Activated T-cell treated with anti-CD3 and anti-CD28 coated beads for 4 hours (primary cell): ENCODE measurements at regions not wholly inside any gene's neighbourhood (a gene's known extent, or its start where the extent isn't known, plus 50 kb on each side); places are given as distances from the start of the nearest gene placed in this dataset.
"Not testable (repeated sequence)": the region's sequence is repeated elsewhere in the genome, so short reads cannot be mapped to it uniquely, and the experiment has no call there.

Experiments used
- DNase-seq: peaks from one replicate; pipeline ENCODE4 v3.0.0-alpha.2; 2020

GRCh38 chr10:4434105-4434504 is 391.9 kb upstream of the AKR1E2 start:
- DNase-seq, result no peak

- DNase-seq, result no peak
These were observed 394.7 kb upstream of the AKR1E2 start for GRCh38 chr10:4431114-4431863.

DNA sequence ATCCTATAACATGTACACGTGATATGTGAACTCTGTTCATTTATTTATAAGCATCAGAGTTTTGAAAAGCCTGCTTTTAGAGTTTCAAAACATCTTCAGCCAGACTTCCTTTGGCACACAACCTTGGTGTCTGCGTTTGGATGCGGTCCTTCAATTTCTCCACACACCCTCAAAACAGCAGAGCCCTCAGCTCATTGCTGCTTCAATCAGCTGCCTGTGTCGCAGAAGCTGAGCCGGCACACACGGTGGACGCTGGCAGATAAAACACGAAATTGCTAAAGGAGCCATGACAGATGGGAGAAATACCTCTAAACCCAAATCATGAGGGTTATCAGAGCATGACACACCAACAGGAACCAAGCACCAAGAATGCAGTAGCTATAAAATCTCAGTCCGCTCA is 396.4 kb upstream of the AKR1E2 start:
- no peak for DNase-seq

DNA sequence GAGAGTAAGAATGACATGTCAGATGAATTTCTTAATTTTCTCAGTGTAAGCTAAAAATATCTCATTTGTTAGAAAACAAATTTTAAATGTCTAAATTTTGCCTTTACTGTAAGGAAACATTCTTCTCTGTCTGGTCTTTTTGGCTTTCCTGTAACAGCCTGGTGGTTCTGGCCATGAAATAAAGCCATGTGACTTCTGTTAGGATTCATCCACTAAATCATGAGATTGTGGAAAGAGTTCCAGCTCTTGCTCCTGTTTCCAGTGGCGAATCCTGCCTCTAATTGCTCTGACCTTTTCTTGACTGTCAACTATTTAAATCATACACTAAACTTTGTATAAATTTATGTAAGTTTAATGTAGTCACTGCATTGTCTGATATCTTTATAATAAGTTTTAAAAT is 398.5 kb upstream of the AKR1E2 start:
- no peak for DNase-seq

- no peak for DNase-seq
These were observed 399.1 kb upstream of the AKR1E2 start for GRCh38 chr10:4426866-4427265.

GRCh38 chr10:4409319-4409718 is 416.7 kb upstream of the AKR1E2 start:
- no peak for DNase-seq

GRCh38 chr10:4407783-4408182 is 418.2 kb upstream of the AKR1E2 start:
- DNase-seq, result no peak

GRCh38 chr10:4405828-4406227 is 420.2 kb upstream of the AKR1E2 start:
- DNase-seq, result no peak

- no peak for DNase-seq
These were observed 422.3 kb upstream of the AKR1E2 start for GRCh38 chr10:4403638-4404252.

DNA sequence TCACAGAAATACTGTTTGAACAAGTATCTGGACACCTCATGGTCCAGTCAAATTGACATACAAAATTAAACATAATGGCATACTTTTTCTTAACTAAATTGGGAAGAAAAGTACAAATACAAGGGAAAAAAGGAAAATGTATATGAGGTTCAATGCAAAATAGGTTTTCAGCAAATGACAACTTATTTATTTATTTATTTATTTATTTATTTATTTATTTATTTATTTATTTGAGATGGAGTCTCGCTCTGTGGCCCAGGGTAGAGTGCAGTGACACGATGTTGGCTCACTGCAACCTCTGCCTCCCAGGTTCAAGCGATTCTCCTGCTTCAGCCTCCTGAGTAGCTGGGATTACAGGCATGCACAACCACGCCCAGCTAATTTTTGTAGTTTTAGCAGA is 424.9 kb upstream of the AKR1E2 start:
- not testable (repeated sequence) for DNase-seq

DNA sequence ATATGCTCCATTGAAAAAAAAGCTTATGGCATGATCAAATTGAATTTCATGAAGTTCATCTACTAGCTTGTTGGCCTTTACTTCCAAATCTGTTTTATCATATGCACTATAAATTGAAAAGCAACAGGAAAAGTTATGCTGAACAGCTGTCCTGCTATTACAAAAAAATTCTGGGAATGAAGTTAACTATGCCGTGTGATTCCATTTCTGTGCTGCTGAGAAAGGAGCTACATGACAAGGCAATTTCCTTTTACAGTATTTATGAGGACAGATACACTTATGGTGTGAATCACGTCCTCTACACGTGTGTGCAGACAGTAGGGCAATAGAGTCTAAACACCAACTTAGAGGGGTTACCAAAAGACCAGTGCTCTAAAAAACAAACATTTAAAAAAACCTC is 426.5 kb upstream of the AKR1E2 start:
- no peak for DNase-seq

DNA sequence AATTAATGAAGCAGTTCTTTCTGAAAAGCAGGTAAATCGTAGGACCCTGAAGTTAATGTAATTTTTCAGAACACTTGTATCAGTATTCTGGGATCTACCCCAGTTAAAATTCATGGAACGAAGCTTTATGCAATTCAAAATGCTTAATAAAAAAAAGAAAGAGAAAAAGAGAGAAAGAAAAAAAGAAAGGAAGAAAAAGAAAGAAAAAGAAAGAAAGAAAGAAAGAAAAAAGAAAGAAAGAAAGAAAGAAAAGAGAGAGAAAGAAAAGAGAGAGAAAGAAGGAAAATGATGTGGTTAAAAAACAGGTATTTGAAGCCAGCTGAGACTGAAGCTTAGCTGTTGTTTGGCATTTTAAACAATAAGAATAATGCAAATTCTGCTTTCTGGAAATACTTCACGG is 427.4 kb upstream of the AKR1E2 start:
- DNase-seq, result no peak

- DNase-seq, result no peak
These were observed 428.7 kb upstream of the AKR1E2 start for GRCh38 chr10:4397337-4397736.

- DNase-seq, result no peak
These were observed 429.4 kb upstream of the AKR1E2 start for GRCh38 chr10:4396401-4397283.

- no peak for DNase-seq
These were observed 430.3 kb upstream of the AKR1E2 start for GRCh38 chr10:4395731-4396130.

DNA sequence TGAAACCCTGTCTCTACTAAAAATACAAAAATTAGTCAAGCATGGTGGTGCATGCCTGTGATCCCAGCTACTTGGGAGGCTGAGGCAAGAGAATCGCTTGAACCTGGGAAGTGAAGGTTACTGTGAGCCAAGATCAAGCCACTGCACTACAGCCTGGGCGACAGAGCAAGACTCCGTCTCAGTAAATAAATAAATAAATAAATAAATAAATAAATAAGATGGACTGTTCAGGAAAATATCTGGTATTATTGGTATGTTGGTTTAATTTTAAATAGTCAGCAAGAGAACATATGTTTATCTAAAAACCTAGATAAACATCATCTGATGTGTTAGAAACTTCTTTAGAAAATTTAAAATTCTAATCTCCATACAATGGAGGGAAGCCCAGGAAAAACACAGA is 431.6 kb upstream of the AKR1E2 start:
- not testable (repeated sequence) for DNase-seq

- DNase-seq, result no peak
These were observed 434.3 kb upstream of the AKR1E2 start for GRCh38 chr10:4391683-4392082.

GRCh38 chr10:4390219-4390618 is 435.8 kb upstream of the AKR1E2 start:
- no peak for DNase-seq

GRCh38 chr10:4385231-4385870 is 440.7 kb upstream of the AKR1E2 start:
- DNase-seq, result no peak

DNA sequence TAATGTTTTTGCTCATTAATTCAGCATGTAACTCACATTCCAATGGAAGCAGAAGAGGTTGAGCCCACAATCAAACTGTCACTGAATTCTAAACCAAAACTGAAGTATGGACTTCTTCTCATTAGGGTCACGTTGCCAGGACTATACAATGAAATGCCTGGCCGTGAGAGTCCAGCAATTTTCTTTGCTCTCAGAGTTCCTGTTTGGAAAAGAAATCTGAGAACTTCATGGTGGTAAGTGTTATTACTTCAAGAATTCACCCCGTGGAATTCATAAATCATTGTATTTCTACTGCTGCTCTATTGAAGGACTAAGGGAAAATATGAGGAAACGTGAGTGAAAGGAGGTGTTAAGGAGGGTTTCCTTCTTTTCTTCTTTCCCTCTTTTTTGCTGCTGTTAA is 441.8 kb upstream of the AKR1E2 start:
- DNase-seq, result no peak

DNA sequence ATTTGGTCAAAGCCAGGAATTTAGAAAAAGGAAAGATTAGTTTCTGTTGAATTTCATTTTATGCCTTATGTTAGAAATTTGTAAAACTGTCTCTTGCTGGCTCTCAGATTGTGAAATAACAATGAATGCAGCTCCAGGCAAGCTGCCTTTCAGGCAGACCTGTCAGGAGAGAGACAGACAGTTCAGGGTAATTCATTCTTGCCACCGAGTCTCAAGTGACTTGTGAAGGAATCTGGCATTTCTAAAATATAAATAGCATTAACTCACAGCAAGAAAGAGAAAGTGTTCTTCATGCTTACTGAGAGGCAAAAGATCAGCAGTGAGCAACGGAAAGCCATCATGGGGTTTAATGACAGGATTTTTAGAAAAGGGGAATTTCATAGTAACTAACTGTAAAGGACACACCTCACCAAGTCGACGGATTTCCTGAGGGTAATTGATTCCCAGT is 442.3 kb upstream of the AKR1E2 start:
- DNase-seq, result no peak

DNA sequence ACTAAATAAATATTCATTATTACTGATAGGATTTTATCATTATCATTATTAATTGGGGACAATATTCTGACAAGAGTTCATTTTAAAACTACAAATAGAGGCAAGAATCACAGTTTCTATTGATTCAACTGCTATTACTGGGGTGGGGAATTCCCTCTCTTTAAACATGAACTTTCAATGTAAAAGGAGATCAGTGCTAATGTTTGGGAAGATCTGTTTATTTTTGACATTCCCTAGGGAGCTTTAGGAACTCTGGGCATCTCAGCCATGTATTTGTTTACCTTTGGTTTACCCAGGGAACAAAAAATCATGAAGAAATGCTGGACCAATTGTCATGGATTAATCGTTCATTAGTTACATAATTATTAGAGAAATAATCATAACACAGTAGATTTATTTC is 443.2 kb upstream of the AKR1E2 start:
- no peak for DNase-seq

DNA sequence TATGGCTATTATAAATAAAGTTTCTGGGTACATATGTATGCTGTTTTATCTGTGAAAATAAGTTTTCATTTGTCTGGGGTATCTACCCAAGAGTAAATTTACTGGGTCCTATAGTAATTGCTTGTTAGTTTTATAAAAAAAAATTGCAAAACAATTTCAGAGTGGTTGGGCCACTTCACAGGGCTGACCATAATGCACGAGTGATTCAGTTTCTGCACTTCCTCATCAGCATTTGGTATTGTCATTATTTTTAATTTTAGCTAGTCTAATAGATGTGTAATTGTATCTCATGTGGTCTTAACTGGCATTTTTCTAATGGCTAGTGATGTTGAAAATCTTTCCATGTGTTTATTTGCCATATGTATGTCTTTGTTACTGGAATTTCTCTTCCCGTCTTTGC is 452.4 kb upstream of the AKR1E2 start:
- DNase-seq, result no peak
